Keratinocyte (primary cell): ENCODE measurements at regions not wholly inside any gene's neighbourhood (a gene's known extent, or its start where the extent isn't known, plus 50 kb on each side); places are given as distances from the start of the nearest gene placed in this dataset.
"Not testable (repeated sequence)": the region's sequence is repeated elsewhere in the genome, so short reads cannot be mapped to it uniquely, and the experiment has no call there.

Experiments
- DNase-seq: peaks from one replicate; pipeline ENCODE4 v3.0.0-alpha.2; 2011; ENCODE audit warnings: low read depth, missing footprints, low spot score
- FAIRE-seq: peaks from 2 replicates; lab custom pipeline; 2011; peaks lifted over from hg19 to GRCh38; lab: Jason Lieb, UNC
- H2AFZ ChIP-seq: 2 replicates; pipeline ENCODE4 v1.6.0; 2012; ENCODE audit warnings: low read length, control low read depth, inconsistent platforms; ENCODE audit not compliant: control insufficient read depth
- H3K27ac ChIP-seq: 2 replicates; pipeline ENCODE4 v1.5.1; 2011; ENCODE audit warnings: low read length; ENCODE audit not compliant: control insufficient read depth, insufficient read depth
- H3K27me3 ChIP-seq: 3 replicates; pipeline ENCODE4 v1.6.0; 2011; ENCODE audit warnings: low read length; ENCODE audit not compliant: control insufficient read depth, insufficient read depth; ENCODE audit errors: extremely low read depth
- H3K36me3 ChIP-seq, 2 experiments: 2 replicates in 1 of 2; 3 replicates in 1 of 2; pipeline ENCODE4 v1.5.1; 2011; ENCODE audit warnings: low read length in 2 of 2, mild to moderate bottlenecking in 1 of 2; ENCODE audit not compliant: control insufficient read depth in 2 of 2, insufficient read depth in 2 of 2; ENCODE audit errors: extremely low read depth in 1 of 2
- H3K4me1 ChIP-seq: 3 replicates; pipeline ENCODE4 v1.5.1; 2011; ENCODE audit warnings: low read length; ENCODE audit not compliant: control insufficient read depth, insufficient read depth; ENCODE audit errors: extremely low read depth
- H3K4me2 ChIP-seq: 3 replicates; pipeline ENCODE4 v1.6.0; 2011; ENCODE audit warnings: low read depth, low read length; ENCODE audit not compliant: control insufficient read depth, insufficient read depth; ENCODE audit errors: extremely low read depth
- H3K4me3 ChIP-seq, 3 experiments: fragments of 200-600 bp in 1 of 3; sonication (generic) in 1 of 3; 2 replicates in 2 of 3; 3 replicates in 1 of 3; pipeline ENCODE4 v1.5.1; 2011 to 2016; ENCODE audit warnings: low read length in 3 of 3, mild to moderate bottlenecking in 3 of 3, control low read depth in 2 of 3, inconsistent platforms in 1 of 3, low read depth in 1 of 3, mixed read lengths in 1 of 3, mixed run types in 1 of 3, moderate library complexity in 1 of 3; ENCODE audit not compliant: control insufficient read depth in 2 of 3, insufficient read depth in 2 of 3; ENCODE audit errors: extremely low read depth in 1 of 3
- H3K79me2 ChIP-seq: 2 replicates; pipeline ENCODE4 v1.6.0; 2012; ENCODE audit warnings: low read length; ENCODE audit not compliant: control insufficient read depth, insufficient read depth
- H3K9ac ChIP-seq: 3 replicates; pipeline ENCODE4 v1.6.0; 2011; ENCODE audit warnings: low read length; ENCODE audit not compliant: control insufficient read depth, insufficient read depth; ENCODE audit errors: extremely low read depth
- H3K9me1 ChIP-seq: 3 replicates; pipeline ENCODE4 v1.6.0; 2011; ENCODE audit warnings: low read length; ENCODE audit not compliant: control insufficient read depth, insufficient read depth; ENCODE audit errors: extremely low read depth
- H3K9me3 ChIP-seq: 2 replicates; pipeline ENCODE4 v1.5.1; 2012; ENCODE audit warnings: low read depth, low read length; ENCODE audit not compliant: control insufficient read depth
- H4K20me1 ChIP-seq: 3 replicates; pipeline ENCODE4 v1.6.0; 2011; ENCODE audit warnings: low read length; ENCODE audit not compliant: control insufficient read depth, insufficient read depth; ENCODE audit errors: extremely low read depth
- EZH2 ChIP-seq: IDR thresholded peaks from one replicate; pipeline ENCODE4 v1.6.1; 2012; ENCODE audit warnings: inconsistent platforms, mild to moderate bottlenecking, low read length, moderate library complexity
- dilution Hi-C: fragments of 300-500 bp; cut with MboI; formaldehyde crosslinking; loops from one replicate; pipeline ENCODE4 v1.7.0; 2020; ENCODE audit warnings: low sequenced_read_pairs; ENCODE audit not compliant: extremely low pct_ligation_motif_present
- TF ChIP-seq, protein P1 (sequence below), 3 experiments: IDR thresholded peaks in 1 of 3; conservative IDR thresholded peaks in 1 of 3; optimal IDR thresholded peaks in 1 of 3; 2 replicates in 2 of 3; 3 replicates in 1 of 3; pipeline versions ENCODE3 to v1.5.1; 2011; ENCODE audit warnings: low read length in 3 of 3, mild to moderate bottlenecking in 3 of 3, moderate library complexity in 2 of 3, control low read depth in 1 of 3, inconsistent platforms in 1 of 3; ENCODE audit not compliant: insufficient read depth in 2 of 3; ENCODE audit errors: extremely low read depth in 1 of 3

DNA sequence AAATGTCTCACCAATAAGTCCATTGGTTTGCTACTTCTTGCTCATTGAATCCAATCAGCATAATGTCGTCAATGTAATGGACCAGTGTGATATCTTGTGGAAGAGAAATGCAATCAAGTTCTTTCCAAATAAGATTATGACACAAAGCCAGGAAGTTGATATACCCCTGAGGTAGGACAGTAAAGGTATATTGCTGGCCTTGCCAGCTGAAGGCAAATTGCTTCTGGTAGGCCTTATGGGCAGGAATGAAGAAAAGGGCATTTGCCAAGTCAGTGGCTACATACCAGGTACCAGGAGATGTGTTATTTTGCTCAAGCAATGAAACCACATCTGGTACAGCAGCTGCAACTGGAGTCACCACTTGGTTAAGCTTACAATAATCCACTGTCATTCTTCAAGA is 276.1 kb downstream of the C12orf75 start:
- H3K27me3 ChIP-seq, H3K4me1 ChIP-seq, H3K4me2 ChIP-seq, DNase-seq, H3K9ac ChIP-seq, H2AFZ ChIP-seq, H3K4me3 ChIP-seq, H3K79me2 ChIP-seq, H3K36me3 ChIP-seq, H3K9me1 ChIP-seq, dilution Hi-C loops, FAIRE-seq, H3K9me3 ChIP-seq, H4K20me1 ChIP-seq, H3K27ac ChIP-seq: not testable (repeated sequence)

DNA sequence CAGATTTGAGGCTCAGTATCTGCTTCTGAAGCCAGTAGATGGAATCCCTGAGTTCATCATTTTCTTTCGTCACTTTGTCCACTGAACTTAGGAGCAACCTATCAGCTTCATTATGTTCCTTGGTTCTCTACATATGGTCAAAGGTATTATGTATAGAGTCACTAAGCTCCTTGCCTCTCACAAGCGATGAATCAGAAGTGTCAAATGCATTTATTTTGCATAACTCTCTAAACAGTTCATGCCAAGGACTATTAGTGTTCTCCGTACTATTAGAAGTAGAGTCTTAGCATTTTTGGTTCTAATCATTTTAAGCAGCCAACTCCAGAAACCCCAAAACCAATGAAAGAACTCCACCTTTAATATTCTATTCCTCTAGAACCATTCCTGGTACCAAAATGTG is 278.5 kb downstream of the C12orf75 start:
- H3K79me2 ChIP-seq, H3K9ac ChIP-seq, H3K27ac ChIP-seq, H3K9me1 ChIP-seq, H3K36me3 ChIP-seq, H3K9me3 ChIP-seq, H4K20me1 ChIP-seq, DNase-seq, dilution Hi-C loops, H3K4me1 ChIP-seq, H3K4me3 ChIP-seq, H3K27me3 ChIP-seq, H3K4me2 ChIP-seq, H2AFZ ChIP-seq: not testable (repeated sequence)
- FAIRE-seq = peak; percentile 5

DNA sequence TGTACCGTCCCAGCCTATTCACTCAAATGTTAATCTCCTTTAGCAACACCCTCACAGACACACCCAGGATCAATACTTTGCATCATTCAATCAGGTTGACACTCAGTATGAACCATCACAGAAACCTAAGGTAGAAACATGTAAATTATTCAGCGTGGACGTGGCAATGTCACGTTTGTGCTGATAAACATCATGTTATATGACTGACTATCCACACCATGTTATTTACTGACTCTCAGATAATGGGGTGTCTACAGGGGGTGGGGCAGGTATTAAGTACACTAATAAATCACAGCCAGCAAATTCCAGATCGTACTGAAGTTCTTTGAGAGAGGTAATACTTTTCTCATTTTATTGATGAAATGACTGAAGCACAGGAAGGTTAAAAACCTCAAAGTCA is 280.0 kb downstream of the C12orf75 start:
- no peaks in the 10 kb centered on the region for H4K20me1 ChIP-seq
- H3K9me3 ChIP-seq = no peaks in the 10 kb centered on the region
- TF ChIP-seq EZH2 = no peak
- TF ChIP-seq, protein P1, sequence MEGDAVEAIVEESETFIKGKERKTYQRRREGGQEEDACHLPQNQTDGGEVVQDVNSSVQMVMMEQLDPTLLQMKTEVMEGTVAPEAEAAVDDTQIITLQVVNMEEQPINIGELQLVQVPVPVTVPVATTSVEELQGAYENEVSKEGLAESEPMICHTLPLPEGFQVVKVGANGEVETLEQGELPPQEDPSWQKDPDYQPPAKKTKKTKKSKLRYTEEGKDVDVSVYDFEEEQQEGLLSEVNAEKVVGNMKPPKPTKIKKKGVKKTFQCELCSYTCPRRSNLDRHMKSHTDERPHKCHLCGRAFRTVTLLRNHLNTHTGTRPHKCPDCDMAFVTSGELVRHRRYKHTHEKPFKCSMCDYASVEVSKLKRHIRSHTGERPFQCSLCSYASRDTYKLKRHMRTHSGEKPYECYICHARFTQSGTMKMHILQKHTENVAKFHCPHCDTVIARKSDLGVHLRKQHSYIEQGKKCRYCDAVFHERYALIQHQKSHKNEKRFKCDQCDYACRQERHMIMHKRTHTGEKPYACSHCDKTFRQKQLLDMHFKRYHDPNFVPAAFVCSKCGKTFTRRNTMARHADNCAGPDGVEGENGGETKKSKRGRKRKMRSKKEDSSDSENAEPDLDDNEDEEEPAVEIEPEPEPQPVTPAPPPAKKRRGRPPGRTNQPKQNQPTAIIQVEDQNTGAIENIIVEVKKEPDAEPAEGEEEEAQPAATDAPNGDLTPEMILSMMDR (optimal IDR thresholded peaks at IDR 0.05 in 1 of 3, IDR thresholded peaks at IDR 0.05 in 1 of 3, conservative IDR thresholded peaks at IDR 0.05 in 1 of 3; ENCODE audit: extremely low read depth in 1 of 3, insufficient read depth in 2 of 3, low read length in 3 of 3) = no peak
- H3K36me3 ChIP-seq = no peaks in the 10 kb centered on the region
- dilution Hi-C loops = no loop called here
- H3K27ac ChIP-seq = no peak overlapping the region
- H3K79me2 ChIP-seq = no peaks in the 10 kb centered on the region
- DNase-seq (no peak), FAIRE-seq (no peak)
- H2AFZ ChIP-seq = no peak overlapping the region
- H3K4me3 ChIP-seq = no peak overlapping the region
- H3K4me1 ChIP-seq = peaks cover 4% of the 10 kb centered on the region
- no peaks in the 10 kb centered on the region for H3K27me3 ChIP-seq
- no peak overlapping the region for H3K4me2 ChIP-seq
- no peaks in the 10 kb centered on the region for H3K9me1 ChIP-seq
- H3K9ac ChIP-seq = no peak overlapping the region
